ENCODE measurements at regions not wholly inside any gene's neighbourhood (a gene's known extent, or its start where the extent isn't known, plus 50 kb on each side); places are given as distances from the start of the nearest gene placed in this dataset.

DNA sequence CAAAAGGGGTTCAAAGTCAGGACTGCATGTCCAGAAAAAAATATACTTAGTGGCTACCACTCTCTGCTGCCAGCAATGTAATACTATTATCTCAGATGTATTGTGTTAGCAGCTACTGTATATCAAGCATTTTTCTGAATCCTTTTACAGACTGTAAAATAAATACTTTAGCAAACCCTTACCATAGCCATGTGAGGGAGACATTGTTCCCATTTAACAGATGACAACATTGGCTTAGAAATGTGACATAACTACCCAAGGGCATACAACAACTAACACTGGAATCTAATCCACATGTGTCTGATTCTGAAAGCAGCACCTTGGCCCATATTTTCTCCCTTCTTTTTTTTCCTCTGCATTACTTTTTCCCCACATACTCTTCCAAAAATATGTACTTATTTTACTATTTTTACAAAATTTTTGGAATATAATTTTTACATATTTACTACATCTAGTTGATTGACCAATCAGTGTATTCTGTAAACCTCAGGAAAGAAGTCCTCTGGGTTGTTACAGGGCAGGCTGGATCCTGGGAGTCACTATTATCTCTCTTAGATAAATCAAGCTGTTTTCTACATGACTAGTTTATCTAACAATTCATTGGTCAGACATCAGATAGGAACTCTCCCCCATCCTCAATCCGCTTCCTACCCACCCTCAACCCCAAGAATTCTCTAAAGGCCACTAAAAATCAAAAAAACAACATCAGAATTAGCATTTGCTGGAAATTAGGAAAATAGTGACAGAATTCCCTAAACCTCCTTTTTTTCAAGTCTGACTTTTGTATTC lies 154.1 kb downstream of the BTG1 start:
- H3K9me2 ChIP-seq (ENCODE audit: low read depth, low read length): no peaks in the 10 kb centered on the region
- no peak overlapping the region for H3K9ac ChIP-seq (ENCODE audit: low read length)
- no peak overlapping the region for H3K27ac ChIP-seq (ENCODE audit: low read depth, low read length, poor library complexity, severe bottlenecking)
- no peaks in the 10 kb centered on the region for H3K27me3 ChIP-seq (ENCODE audit: insufficient read depth, low read length)
- no peaks in the 10 kb centered on the region for H3K4me1 ChIP-seq (ENCODE audit: insufficient read depth, low read length, severe bottlenecking)
- H3K4me2 ChIP-seq (ENCODE audit: low read length): no peak overlapping the region
- no peaks in the 10 kb centered on the region for H3K79me2 ChIP-seq (ENCODE audit: insufficient read depth, low read length)
- H2AFZ ChIP-seq (ENCODE audit: low read length): no peak overlapping the region
- H3K36me3 ChIP-seq (ENCODE audit: insufficient read depth, low read length): no peaks in the 10 kb centered on the region
- H3F3A ChIP-seq (ENCODE audit: insufficient read depth, low read length): no peaks in the 10 kb centered on the region
- H3K4me3 ChIP-seq (ENCODE audit: low read depth, low read length, poor library complexity, severe bottlenecking): no peak overlapping the region
- H3K9me3 ChIP-seq (ENCODE audit: low read length): no peaks in the 10 kb centered on the region
- H4K20me1 ChIP-seq (ENCODE audit: insufficient read depth, low read length): no peaks in the 10 kb centered on the region
- peak; percentile 45; the same call in 1 of the 2 replicates for TF ChIP-seq CTCF (IDR thresholded peaks at IDR 0.05; ENCODE audit: low read length)
- no peak for TF ChIP-seq EZH2 (IDR thresholded peaks at IDR 0.05; ENCODE audit: borderline replicate concordance, low read length)

DNA sequence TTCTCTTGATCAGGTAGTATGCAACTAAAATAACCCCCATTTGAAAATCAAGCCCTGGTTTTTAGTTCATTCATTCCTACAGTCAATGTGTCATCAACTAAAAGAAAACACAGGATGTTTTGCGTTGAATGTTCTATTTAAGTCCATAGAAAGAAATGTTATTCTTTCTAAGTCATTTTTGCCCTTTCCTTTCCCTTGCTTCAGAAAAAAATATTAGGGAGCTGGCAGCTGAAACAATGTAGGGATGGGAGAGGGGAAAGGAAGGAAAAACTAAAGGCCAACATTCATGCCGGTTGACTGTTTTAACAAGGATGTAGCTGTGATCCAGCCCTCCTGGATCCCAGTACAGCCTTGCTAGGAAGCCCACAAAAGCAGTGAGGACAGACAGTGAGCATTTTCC lies 155.1 kb downstream of the BTG1 start:
- Histone ChIP-seq H3K27me3 (ENCODE audit: insufficient read depth, low read length) (no peaks in the 10 kb centered on the region), H3K9ac (ENCODE audit: low read length) (no peak overlapping the region), H3K4me2 (ENCODE audit: low read length) (no peak overlapping the region), H3K4me3 (ENCODE audit: low read depth, low read length, poor library complexity, severe bottlenecking) (no peak overlapping the region), H3K4me1 (ENCODE audit: insufficient read depth, low read length, severe bottlenecking) (no peaks in the 10 kb centered on the region), H3F3A (ENCODE audit: insufficient read depth, low read length) (no peaks in the 10 kb centered on the region), H3K9me2 (ENCODE audit: low read depth, low read length) (no peaks in the 10 kb centered on the region), H3K36me3 (ENCODE audit: insufficient read depth, low read length) (no peaks in the 10 kb centered on the region), H3K79me2 (ENCODE audit: insufficient read depth, low read length) (no peaks in the 10 kb centered on the region), H2AFZ (ENCODE audit: low read length) (no peak overlapping the region), H4K20me1 (ENCODE audit: insufficient read depth, low read length) (no peaks in the 10 kb centered on the region), H3K9me3 (ENCODE audit: low read length) (no peaks in the 10 kb centered on the region), H3K27ac (ENCODE audit: low read depth, low read length, poor library complexity, severe bottlenecking) (no peak overlapping the region)
- no peak for TF ChIP-seq EZH2 (IDR thresholded peaks at IDR 0.05; ENCODE audit: borderline replicate concordance, low read length)
- no peak for TF ChIP-seq CTCF (IDR thresholded peaks at IDR 0.05; ENCODE audit: low read length)

GRCh38 chr12:91989143-91989542 lies 156.5 kb downstream of the BTG1 start:
- no peaks in the 10 kb centered on the region for H3K27me3 ChIP-seq (ENCODE audit: insufficient read depth, low read length)
- H3K36me3 ChIP-seq (ENCODE audit: insufficient read depth, low read length): no peaks in the 10 kb centered on the region
- TF ChIP-seq CTCF (IDR thresholded peaks at IDR 0.05; ENCODE audit: low read length): no peak
- TF ChIP-seq EZH2 (IDR thresholded peaks at IDR 0.05; ENCODE audit: borderline replicate concordance, low read length): no peak
- H3F3A ChIP-seq (ENCODE audit: insufficient read depth, low read length): no peaks in the 10 kb centered on the region
- H3K27ac ChIP-seq (ENCODE audit: low read depth, low read length, poor library complexity, severe bottlenecking): no peak overlapping the region
- H3K4me1 ChIP-seq (ENCODE audit: insufficient read depth, low read length, severe bottlenecking): no peaks in the 10 kb centered on the region
- H4K20me1 ChIP-seq (ENCODE audit: insufficient read depth, low read length): no peaks in the 10 kb centered on the region
- H2AFZ ChIP-seq (ENCODE audit: low read length): no peak overlapping the region
- H3K9ac ChIP-seq (ENCODE audit: low read length): no peak overlapping the region
- H3K9me2 ChIP-seq (ENCODE audit: low read depth, low read length): no peaks in the 10 kb centered on the region
- no peaks in the 10 kb centered on the region for H3K79me2 ChIP-seq (ENCODE audit: insufficient read depth, low read length)
- no peak overlapping the region for H3K4me3 ChIP-seq (ENCODE audit: low read depth, low read length, poor library complexity, severe bottlenecking)
- no peak overlapping the region for H3K4me2 ChIP-seq (ENCODE audit: low read length)
- H3K9me3 ChIP-seq (ENCODE audit: low read length): no peaks in the 10 kb centered on the region
